Ectodermal cell (in vitro differentiated cells): ENCODE measurements at regions not wholly inside any gene's neighbourhood (a gene's known extent, or its start where the extent isn't known, plus 50 kb on each side); places are given as distances from the start of the nearest gene placed in this dataset.

ENCODE experiments used
- H3K27ac ChIP-seq: 2 replicates; pipeline ENCODE4 v1.7.0; 2013; ENCODE audit warnings: mild to moderate bottlenecking, low read depth, low read length; ENCODE audit not compliant: insufficient read depth, poor library complexity, severe bottlenecking
- H3K27me3 ChIP-seq: 2 replicates; pipeline ENCODE4 v1.7.0; 2013; ENCODE audit warnings: mild to moderate bottlenecking, low read length; ENCODE audit not compliant: insufficient read depth, control insufficient read depth, poor library complexity, severe bottlenecking
- H3K36me3 ChIP-seq: one replicate; pipeline ENCODE4 v1.7.0; 2013; ENCODE audit warnings: low read length; ENCODE audit not compliant: control insufficient read depth, insufficient read depth
- H3K4me1 ChIP-seq: one replicate; pipeline ENCODE4 v1.7.0; 2013; ENCODE audit warnings: low read length; ENCODE audit not compliant: control insufficient read depth, insufficient read depth
- H3K4me3 ChIP-seq: 2 replicates; pipeline ENCODE4 v1.7.0; 2013; ENCODE audit warnings: low read depth, low read length, control low read depth; ENCODE audit not compliant: insufficient read depth
- H3K9me3 ChIP-seq: 2 replicates; pipeline ENCODE4 v1.7.0; 2013; ENCODE audit warnings: mild to moderate bottlenecking, low read length, moderate library complexity; ENCODE audit not compliant: control insufficient read depth
- WGBS, 2 experiments: methylation state at CpG; one replicate each; pipeline ENCODE4 v1.1.7; 2013; ENCODE audit warnings: missing lambda C conversion rate in 2 of 2; 5-methylcytosine and 5-hydroxymethylcytosine counted together

- Histone ChIP-seq H3K4me1 (no peaks in the 10 kb centered on the region), H3K36me3 (no peaks in the 10 kb centered on the region), H3K4me3 (no peak overlapping the region), H3K27me3 (no peaks in the 10 kb centered on the region), H3K9me3 (no peaks in the 10 kb centered on the region), H3K27ac (no peak overlapping the region)
- WGBS, 2 experiments, result 100% methylated on average over 1 of the region's 1 CpG; no CpG with 5 or more reads in 1 of the 2 experiments
Observed at GRCh38 chr1:164040754-164041153, 518.2 kb upstream of the PBX1 start.

GRCh38 chr1:164051782-164052181, 507.2 kb upstream of the PBX1 start:
- Histone ChIP-seq H3K36me3 (no peaks in the 10 kb centered on the region), H3K4me3 (no peak overlapping the region), H3K4me1 (no peaks in the 10 kb centered on the region), H3K9me3 (no peaks in the 10 kb centered on the region), H3K27me3 (no peaks in the 10 kb centered on the region), H3K27ac (no peak overlapping the region)
- 93% methylated on average over 1 of the region's 1 CpG for WGBS, 2 experiments

- Histone ChIP-seq H3K9me3 (no peaks in the 10 kb centered on the region), H3K27me3 (no peaks in the 10 kb centered on the region), H3K4me3 (no peak overlapping the region), H3K27ac (no peak overlapping the region), H3K4me1 (no peaks in the 10 kb centered on the region), H3K36me3 (no peaks in the 10 kb centered on the region)
- WGBS, 2 experiments, result 66 to 70% methylated on average over 4 of the region's 4 CpGs
Observed at GRCh38 chr1:164054331-164054730, 504.7 kb upstream of the PBX1 start.

- Histone ChIP-seq H3K36me3 (no peaks in the 10 kb centered on the region), H3K4me1 (no peaks in the 10 kb centered on the region), H3K9me3 (no peaks in the 10 kb centered on the region), H3K27ac (no peak overlapping the region), H3K4me3 (no peak overlapping the region), H3K27me3 (no peaks in the 10 kb centered on the region)
- WGBS, 2 experiments, result 84 to 88% methylated on average over 4 of the region's 4 CpGs
Observed at GRCh38 chr1:164058198-164058597, 500.8 kb upstream of the PBX1 start.

DNA sequence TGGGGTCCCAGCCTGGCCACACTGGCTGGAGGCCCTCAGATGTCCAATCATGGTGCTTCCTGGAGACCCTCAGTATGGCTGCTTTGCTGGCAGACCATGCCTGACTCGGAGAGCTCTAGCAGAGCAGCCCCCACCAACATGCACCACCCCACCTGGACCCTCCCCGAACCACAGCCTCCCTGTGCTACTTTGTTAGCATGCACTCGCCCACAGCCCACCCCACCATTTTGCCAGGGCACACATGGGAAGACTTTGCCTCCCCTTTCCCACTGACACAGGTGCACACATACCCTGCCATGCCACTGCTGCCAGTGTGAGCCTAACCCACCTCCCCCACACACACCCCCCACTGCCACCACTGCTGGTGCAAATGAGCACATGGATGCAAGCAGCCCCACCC, 497.5 kb upstream of the PBX1 start:
- H3K27me3 ChIP-seq, result no peaks in the 10 kb centered on the region
- 89 to 90% methylated on average over 2 of the region's 3 CpGs for WGBS, 2 experiments
- no peaks in the 10 kb centered on the region for H3K9me3 ChIP-seq
- H3K36me3 ChIP-seq, result no peaks in the 10 kb centered on the region
- no peak overlapping the region for H3K27ac ChIP-seq
- H3K4me3 ChIP-seq, result no peak overlapping the region
- no peaks in the 10 kb centered on the region for H3K4me1 ChIP-seq

- Histone ChIP-seq H3K4me3 (no peak overlapping the region), H3K4me1 (no peaks in the 10 kb centered on the region), H3K36me3 (no peaks in the 10 kb centered on the region), H3K27ac (no peak overlapping the region), H3K9me3 (no peaks in the 10 kb centered on the region), H3K27me3 (no peaks in the 10 kb centered on the region)
- WGBS, 2 experiments, result 95 to 100% methylated on average over 1 to 2 of the region's 2 CpGs
Observed at GRCh38 chr1:164064501-164064900, 494.5 kb upstream of the PBX1 start.

DNA sequence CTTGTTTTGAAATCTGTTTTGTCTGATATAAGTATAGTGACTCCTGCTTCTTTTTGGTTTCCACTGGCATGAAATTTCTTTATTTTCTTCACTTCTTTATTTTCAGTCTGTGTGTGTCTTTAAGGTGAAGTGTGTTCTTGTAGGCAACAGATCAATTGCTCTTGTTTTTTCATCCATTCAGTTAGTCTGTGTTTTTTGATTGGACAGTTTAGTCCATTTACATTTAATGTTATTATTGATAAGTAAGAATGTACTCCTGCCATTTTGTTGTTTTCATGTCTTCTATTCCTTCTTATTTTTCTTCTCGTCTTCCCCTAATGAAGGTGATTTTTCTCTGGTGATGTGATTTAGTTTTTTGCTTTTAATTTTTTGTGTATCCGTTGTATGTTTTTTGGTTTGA, 487.7 kb upstream of the PBX1 start:
- no peaks in the 10 kb centered on the region for H3K36me3 ChIP-seq
- no peaks in the 10 kb centered on the region for H3K4me1 ChIP-seq
- no peak overlapping the region for H3K27ac ChIP-seq
- H3K4me3 ChIP-seq, result no peak overlapping the region
- no peaks in the 10 kb centered on the region for H3K9me3 ChIP-seq
- no peaks in the 10 kb centered on the region for H3K27me3 ChIP-seq
- WGBS, 2 experiments, result no CpG with 5 or more reads among the region's 2 CpGs

DNA sequence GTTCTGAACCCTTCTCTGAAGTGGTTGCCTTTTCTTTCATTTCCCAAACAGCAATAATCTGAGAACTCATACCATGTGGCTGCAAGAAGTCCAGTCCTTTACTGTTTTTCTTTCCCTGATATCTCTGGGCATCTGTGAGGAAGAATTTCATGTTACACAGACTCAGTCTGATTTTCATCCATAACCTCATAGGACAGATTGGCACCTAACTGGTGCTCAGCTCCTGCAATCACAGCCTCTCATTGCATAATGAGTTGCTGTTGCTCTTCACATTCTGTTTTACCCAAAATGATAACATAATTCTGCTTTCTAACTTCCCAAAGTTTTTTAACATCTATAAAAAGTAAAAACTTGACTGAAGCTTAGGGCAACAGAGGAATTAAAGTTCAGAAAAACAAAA, 472.2 kb upstream of the PBX1 start:
- Histone ChIP-seq H3K27ac (no peak overlapping the region), H3K36me3 (no peaks in the 10 kb centered on the region), H3K27me3 (no peaks in the 10 kb centered on the region), H3K9me3 (no peaks in the 10 kb centered on the region), H3K4me1 (no peaks in the 10 kb centered on the region), H3K4me3 (no peak overlapping the region)

- Histone ChIP-seq H3K4me1 (no peaks in the 10 kb centered on the region), H3K36me3 (no peaks in the 10 kb centered on the region), H3K9me3 (no peaks in the 10 kb centered on the region), H3K27me3 (no peaks in the 10 kb centered on the region), H3K27ac (no peak overlapping the region), H3K4me3 (no peak overlapping the region)
- WGBS, 2 experiments, result 77 to 86% methylated on average over 6 of the region's 6 CpGs
Observed at GRCh38 chr1:164087906-164088453, 471.0 kb upstream of the PBX1 start.

GRCh38 chr1:164092603-164093353, 466.2 kb upstream of the PBX1 start:
- Histone ChIP-seq H3K36me3 (no peaks in the 10 kb centered on the region), H3K27ac (no peak overlapping the region), H3K4me3 (no peak overlapping the region), H3K4me1 (no peaks in the 10 kb centered on the region), H3K9me3 (no peaks in the 10 kb centered on the region), H3K27me3 (no peaks in the 10 kb centered on the region)
- 91 to 94% methylated on average over 4 of the region's 4 CpGs for WGBS, 2 experiments
